Stimulated activated CD8-positive, alpha-beta memory T cell treated with anti-CD3 and anti-CD28 coated beads, Interleukin-15, amount 100 ng/mL, for 24 hours (primary cell): ENCODE measurements at regions not wholly inside any gene's neighbourhood (a gene's known extent, or its start where the extent isn't known, plus 50 kb on each side); places are given as distances from the start of the nearest gene placed in this dataset.
"Not testable (repeated sequence)": the region's sequence is repeated elsewhere in the genome, so short reads cannot be mapped to it uniquely, and the experiment has no call there.

Experiments
- DNase-seq: peaks from one replicate; pipeline ENCODE4 v3.0.0-alpha.2; 2020; ENCODE audit warnings: low read depth

GRCh38 chr18:8913606-8914403 lies 188.7 kb upstream of the NDUFV2 start:
- DNase-seq: not testable (repeated sequence)

- DNase-seq: not testable (repeated sequence)
These were observed 187.9 kb upstream of the NDUFV2 start for GRCh38 chr18:8914404-8915264.

- not testable (repeated sequence) for DNase-seq
These were observed 181.4 kb upstream of the NDUFV2 start for GRCh38 chr18:8920856-8921787.

GRCh38 chr18:8926464-8926863 lies 176.0 kb upstream of the NDUFV2 start:
- DNase-seq: no peak

- DNase-seq: no peak
These were observed 174.5 kb upstream of the NDUFV2 start for GRCh38 chr18:8928044-8928443.

- DNase-seq: no peak
These were observed 173.4 kb upstream of the NDUFV2 start for GRCh38 chr18:8928847-8929780.

GRCh38 chr18:8930990-8931616 lies 171.4 kb upstream of the NDUFV2 start:
- DNase-seq: no peak

GRCh38 chr18:8932866-8933265 lies 169.6 kb upstream of the NDUFV2 start:
- DNase-seq: no peak

GRCh38 chr18:8933714-8934284 lies 168.7 kb upstream of the NDUFV2 start:
- DNase-seq: no peak

GRCh38 chr18:8935346-8935745 lies 167.2 kb upstream of the NDUFV2 start:
- DNase-seq: not testable (repeated sequence)

GRCh38 chr18:8936619-8937018 lies 165.9 kb upstream of the NDUFV2 start:
- no peak for DNase-seq

GRCh38 chr18:8937160-8938094 lies 165.1 kb upstream of the NDUFV2 start:
- DNase-seq: no peak

- no peak for DNase-seq
These were observed 163.7 kb upstream of the NDUFV2 start for GRCh38 chr18:8938817-8939216.

- no peak for DNase-seq
These were observed 160.2 kb upstream of the NDUFV2 start for GRCh38 chr18:8942021-8942908.

- DNase-seq: no peak
These were observed 159.5 kb upstream of the NDUFV2 start for GRCh38 chr18:8942909-8943545.

GRCh38 chr18:8943900-8944870 lies 158.3 kb upstream of the NDUFV2 start:
- DNase-seq: no peak
